T-cell (primary cell): ENCODE measurements at regions not wholly inside any gene's neighbourhood (a gene's known extent, or its start where the extent isn't known, plus 50 kb on each side); places are given as distances from the start of the nearest gene placed in this dataset.
"Not testable (repeated sequence)": the region's sequence is repeated elsewhere in the genome, so short reads cannot be mapped to it uniquely, and the experiment has no call there.

Experiments
- ATAC-seq, 4 experiments: fragments of 200-7000 bp in 3 of 4; fragments of 150-1000 bp in 1 of 4; cut with Tn5 transposase; replicated peaks in 1 of 4; 1 replicate in 3 of 4; 2 replicates in 1 of 4; pipeline ENCODE4 v1.10.0; 2021; ENCODE audit warnings: moderate library complexity in 3 of 4, mild to moderate bottlenecking in 2 of 4, moderate number of reproducible peaks in 1 of 4
- CTCF ChIA-PET, 2 donors: fragments of 300-600 bp; sonication (Branson Sonifier 250); formaldehyde crosslinking; loops; one replicate each; lab custom pipeline; 2022; ENCODE audit warnings: antibody characterized with exemption in 2 of 2; lab: Charles Lee
- POLR2A ChIA-PET, 2 donors: fragments of 300-600 bp; sonication (Branson Sonifier 250); formaldehyde crosslinking; loops; one replicate each; lab custom pipeline; 2022; ENCODE audit warnings: antibody characterized with exemption in 2 of 2; lab: Charles Lee
- DNase-seq, 35 experiments: peaks; one replicate each; pipeline versions ENCODE4 v3.0.0 to v3.0.0-alpha.2; 2013 to 2023
- H3K27ac ChIP-seq: one replicate; pipeline ENCODE4 v1.5.1; 2013; ENCODE audit warnings: low read length
- H3K27me3 ChIP-seq, 2 experiments: replicated peaks in 1 of 2; 1 replicate in 1 of 2; 2 replicates in 1 of 2; pipeline versions ENCODE4 v1.6.1 to v1.7.0; 2013; ENCODE audit warnings: low read length in 1 of 2, mixed read lengths in 1 of 2; ENCODE audit not compliant: control insufficient read depth in 2 of 2, insufficient read depth in 2 of 2; ENCODE audit errors: extremely low read depth in 1 of 2
- H3K36me3 ChIP-seq, 2 donors: 1 replicate in 1 of 2; 2 replicates in 1 of 2; pipeline versions ENCODE4 v1.6.1 to v1.7.0; 2013; ENCODE audit warnings: low read length in 1 of 2; ENCODE audit not compliant: control insufficient read depth in 2 of 2, insufficient read depth in 1 of 2; ENCODE audit errors: extremely low read depth in 1 of 2
- H3K4me1 ChIP-seq, 2 experiments: 1 replicate in 1 of 2; 2 replicates in 1 of 2; pipeline versions ENCODE4 v1.6.1 to v1.7.0; 2013; ENCODE audit warnings: low read length in 2 of 2, mixed read lengths in 1 of 2; ENCODE audit not compliant: insufficient read depth in 2 of 2, control insufficient read depth in 1 of 2; ENCODE audit errors: extremely low read depth in 1 of 2
- H3K4me3 ChIP-seq, 2 donors: 1 replicate in 1 of 2; 2 replicates in 1 of 2; pipeline versions ENCODE4 v1.5.1 to v1.7.0; 2013; ENCODE audit warnings: mild to moderate bottlenecking in 2 of 2, low read length in 1 of 2, moderate library complexity in 1 of 2; ENCODE audit not compliant: control insufficient read depth in 1 of 2; ENCODE audit errors: extremely low read depth in 1 of 2
- H3K9me3 ChIP-seq: 2 replicates; pipeline ENCODE4 v1.7.0; 2013
- H3K27ac Mint-ChIP-seq, 2 donors: one replicate each; pipeline ENCODE4 v1.8.0; 2020 to 2021; ENCODE audit warnings: mild to moderate bottlenecking in 2 of 2, mixed read lengths in 2 of 2
- H3K27me3 Mint-ChIP-seq, 2 donors: one replicate each; pipeline ENCODE4 v1.8.0; 2021 to 2022; ENCODE audit warnings: mixed read lengths in 2 of 2
- H3K36me3 Mint-ChIP-seq: one replicate; pipeline ENCODE4 v1.8.0; 2021; ENCODE audit warnings: mixed read lengths
- H3K4me1 Mint-ChIP-seq, 3 donors: one replicate each; pipeline ENCODE4 v1.8.0; 2020 to 2022; ENCODE audit warnings: mixed read lengths in 3 of 3, mild to moderate bottlenecking in 1 of 3
- H3K4me3 Mint-ChIP-seq, 3 donors: one replicate each; pipeline ENCODE4 v1.8.0; 2020 to 2022; ENCODE audit warnings: mild to moderate bottlenecking in 3 of 3, mixed read lengths in 3 of 3, moderate library complexity in 3 of 3
- H3K9me3 Mint-ChIP-seq, 3 donors: one replicate each; pipeline ENCODE4 v1.8.0; 2020 to 2022; ENCODE audit warnings: mixed read lengths in 3 of 3
- WGBS: methylation state at CpG from one replicate; pipeline ENCODE4 v1.1.5; 2013; ENCODE audit warnings: missing lambda C conversion rate; ENCODE audit not compliant: insufficient coverage; 5-methylcytosine and 5-hydroxymethylcytosine counted together

- 81% methylated on average over 12 of the region's 12 CpGs for WGBS
- H3K27ac ChIP-seq, H3K27ac Mint-ChIP-seq, H3K4me1 Mint-ChIP-seq, H3K9me3 ChIP-seq, H3K36me3 ChIP-seq, H3K27me3 ChIP-seq, DNase-seq, CTCF ChIA-PET, H3K27me3 Mint-ChIP-seq, ATAC-seq, H3K9me3 Mint-ChIP-seq, H3K4me1 ChIP-seq, H3K36me3 Mint-ChIP-seq, H3K4me3 ChIP-seq, H3K4me3 Mint-ChIP-seq: not testable (repeated sequence)
- POLR2A ChIA-PET, result interaction anchor here in 1 of 2 donors (0.7 kb wide), 1 partner anchor 91 kb away, joined by 3 read pairs; no protein-coding TSS in a partner anchor
Measured at GRCh38 chr20:26133794-26134193, 437.1 kb upstream of the ZNF337 start.

GRCh38 chr20:26120920-26121319 is 424.3 kb upstream of the ZNF337 start:
- H3K9me3 ChIP-seq, H3K36me3 Mint-ChIP-seq, H3K4me3 ChIP-seq, H3K4me1 ChIP-seq, H3K4me1 Mint-ChIP-seq, H3K27me3 Mint-ChIP-seq, H3K9me3 Mint-ChIP-seq, H3K4me3 Mint-ChIP-seq, ATAC-seq, H3K36me3 ChIP-seq, CTCF ChIA-PET, H3K27me3 ChIP-seq, DNase-seq, H3K27ac Mint-ChIP-seq, H3K27ac ChIP-seq: not testable (repeated sequence)
- WGBS, result no CpG with 5 or more reads among the region's 2 CpGs
- POLR2A ChIA-PET, result interaction anchor here in 1 of 2 donors (0.6 to 0.7 kb wide), 2 partner anchors 12 to 36 kb away, joined by 4 to 7 read pairs; no protein-coding TSS in a partner anchor

GRCh38 chr20:26094498-26094897 is 397.8 kb upstream of the ZNF337 start:
- H3K27me3 Mint-ChIP-seq, H3K4me1 Mint-ChIP-seq: not testable (repeated sequence)

GRCh38 chr20:26091921-26092320 is 395.3 kb upstream of the ZNF337 start:
- DNase-seq, H3K27me3 ChIP-seq, H3K27ac ChIP-seq, H3K4me1 Mint-ChIP-seq, H3K9me3 ChIP-seq, H3K27ac Mint-ChIP-seq, H3K4me3 Mint-ChIP-seq, H3K36me3 ChIP-seq, H3K9me3 Mint-ChIP-seq, H3K4me1 ChIP-seq, H3K27me3 Mint-ChIP-seq, POLR2A ChIA-PET, H3K36me3 Mint-ChIP-seq, ATAC-seq, H3K4me3 ChIP-seq, CTCF ChIA-PET: not testable (repeated sequence)
- 90% methylated on average over 2 of the region's 7 CpGs for WGBS

More at GRCh38 chr20:26094498-26094897, 397.8 kb upstream of the ZNF337 start:
- H3K27me3 ChIP-seq, H3K27ac Mint-ChIP-seq, H3K36me3 Mint-ChIP-seq, CTCF ChIA-PET, H3K9me3 ChIP-seq, H3K27ac ChIP-seq, H3K4me3 Mint-ChIP-seq, H3K36me3 ChIP-seq, H3K4me3 ChIP-seq, DNase-seq, POLR2A ChIA-PET, H3K4me1 ChIP-seq, ATAC-seq, H3K9me3 Mint-ChIP-seq: not testable (repeated sequence)
- WGBS, result 67% methylated on average over 1 of the region's 1 CpG

GRCh38 chr20:26086195-26086594 is 389.5 kb upstream of the ZNF337 start:
- H3K4me1 Mint-ChIP-seq, DNase-seq, H3K27ac Mint-ChIP-seq, CTCF ChIA-PET, H3K9me3 ChIP-seq, H3K36me3 ChIP-seq, ATAC-seq, H3K4me3 Mint-ChIP-seq, H3K36me3 Mint-ChIP-seq, H3K27me3 Mint-ChIP-seq, H3K27ac ChIP-seq, H3K9me3 Mint-ChIP-seq, H3K4me3 ChIP-seq, H3K27me3 ChIP-seq, H3K4me1 ChIP-seq, POLR2A ChIA-PET: not testable (repeated sequence)
- no CpG with 5 or more reads among the region's 5 CpGs for WGBS

- H3K27ac ChIP-seq, H3K27me3 ChIP-seq, ATAC-seq, POLR2A ChIA-PET, H3K4me3 Mint-ChIP-seq, H3K4me3 ChIP-seq, H3K9me3 ChIP-seq, H3K4me1 Mint-ChIP-seq, H3K36me3 Mint-ChIP-seq, DNase-seq, CTCF ChIA-PET, H3K36me3 ChIP-seq, H3K4me1 ChIP-seq, H3K27ac Mint-ChIP-seq, H3K27me3 Mint-ChIP-seq, H3K9me3 Mint-ChIP-seq: not testable (repeated sequence)
- WGBS, result 86% methylated on average over 4 of the region's 4 CpGs
Measured at GRCh38 chr20:26073972-26074371, 377.3 kb upstream of the ZNF337 start.

GRCh38 chr20:26059324-26059723 is 362.7 kb upstream of the ZNF337 start:
- ATAC-seq, H3K27me3 Mint-ChIP-seq, H3K4me3 ChIP-seq, H3K36me3 ChIP-seq, H3K4me3 Mint-ChIP-seq, H3K9me3 ChIP-seq, H3K9me3 Mint-ChIP-seq, DNase-seq, H3K4me1 ChIP-seq, H3K27me3 ChIP-seq, H3K36me3 Mint-ChIP-seq, H3K27ac Mint-ChIP-seq, POLR2A ChIA-PET, H3K27ac ChIP-seq, H3K4me1 Mint-ChIP-seq, CTCF ChIA-PET: not testable (repeated sequence)
- WGBS, result no CpG with 5 or more reads among the region's 28 CpGs
